ENCODE measurements at regions not wholly inside any gene's neighbourhood (a gene's known extent, or its start where the extent isn't known, plus 50 kb on each side); places are given as distances from the start of the nearest gene placed in this dataset.

DNA sequence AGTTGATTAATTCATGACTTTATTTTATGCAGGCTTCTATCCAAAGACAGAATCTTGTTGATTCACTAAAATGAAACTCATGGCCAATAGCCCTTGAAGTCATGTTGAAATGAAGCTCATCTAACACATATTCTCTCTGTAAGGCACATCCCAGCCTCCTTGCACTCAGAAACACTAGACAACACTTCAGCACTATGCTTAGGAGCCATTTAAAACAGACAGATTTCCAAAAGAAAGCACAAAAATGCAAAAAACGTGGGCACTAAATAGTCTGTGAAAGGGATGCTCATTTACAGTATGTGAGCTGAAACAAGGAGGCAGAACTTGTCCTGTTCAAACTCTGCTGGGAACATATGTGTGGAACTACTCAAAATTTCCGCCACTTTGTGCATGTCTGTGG is 124.4 kb downstream of the MYCN start:
- no peak for TF ChIP-seq RARB (CRISPR knock-in tag; IDR thresholded peaks at IDR 0.05)
- TF ChIP-seq ESRRG (CRISPR knock-in tag; IDR thresholded peaks at IDR 0.05), result no peak
- TF ChIP-seq ARNTL (CRISPR knock-in tag; IDR thresholded peaks at IDR 0.05; ENCODE audit: borderline replicate concordance, low read depth), result no peak
- TF ChIP-seq, protein P1, sequence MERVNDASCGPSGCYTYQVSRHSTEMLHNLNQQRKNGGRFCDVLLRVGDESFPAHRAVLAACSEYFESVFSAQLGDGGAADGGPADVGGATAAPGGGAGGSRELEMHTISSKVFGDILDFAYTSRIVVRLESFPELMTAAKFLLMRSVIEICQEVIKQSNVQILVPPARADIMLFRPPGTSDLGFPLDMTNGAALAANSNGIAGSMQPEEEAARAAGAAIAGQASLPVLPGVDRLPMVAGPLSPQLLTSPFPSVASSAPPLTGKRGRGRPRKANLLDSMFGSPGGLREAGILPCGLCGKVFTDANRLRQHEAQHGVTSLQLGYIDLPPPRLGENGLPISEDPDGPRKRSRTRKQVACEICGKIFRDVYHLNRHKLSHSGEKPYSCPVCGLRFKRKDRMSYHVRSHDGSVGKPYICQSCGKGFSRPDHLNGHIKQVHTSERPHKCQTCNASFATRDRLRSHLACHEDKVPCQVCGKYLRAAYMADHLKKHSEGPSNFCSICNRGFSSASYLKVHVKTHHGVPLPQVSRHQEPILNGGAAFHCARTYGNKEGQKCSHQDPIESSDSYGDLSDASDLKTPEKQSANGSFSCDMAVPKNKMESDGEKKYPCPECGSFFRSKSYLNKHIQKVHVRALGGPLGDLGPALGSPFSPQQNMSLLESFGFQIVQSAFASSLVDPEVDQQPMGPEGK (CRISPR knock-in tag; IDR thresholded peaks at IDR 0.05; ENCODE audit: borderline replicate concordance), result no peak
- TF ChIP-seq CREB5 (CRISPR knock-in tag; IDR thresholded peaks at IDR 0.05; ENCODE audit: low read depth), result no peak
